ENCODE measurements at regions not wholly inside any gene's neighbourhood (a gene's known extent, or its start where the extent isn't known, plus 50 kb on each side); places are given as distances from the start of the nearest gene placed in this dataset.

DNA sequence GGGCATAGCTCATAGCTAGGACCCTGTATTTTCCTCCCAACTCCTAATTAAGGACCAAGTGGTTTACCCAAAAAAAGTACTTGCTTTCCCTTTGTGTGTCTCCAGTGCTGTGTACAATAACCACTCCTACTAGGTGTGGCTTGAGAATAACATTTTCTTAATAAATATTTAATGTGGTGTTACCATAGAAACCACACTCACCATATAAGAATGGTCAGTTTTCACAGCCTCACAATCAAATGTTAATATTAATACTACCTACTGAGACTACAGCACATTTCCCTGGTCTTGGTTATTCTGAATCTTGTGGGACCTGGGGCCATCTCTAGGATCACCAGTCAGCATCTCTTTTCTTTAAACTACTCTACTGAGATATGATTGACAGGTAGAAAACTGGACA lies 83.5 kb upstream of the BCAR3 start:
- TF ChIP-seq, protein P1, sequence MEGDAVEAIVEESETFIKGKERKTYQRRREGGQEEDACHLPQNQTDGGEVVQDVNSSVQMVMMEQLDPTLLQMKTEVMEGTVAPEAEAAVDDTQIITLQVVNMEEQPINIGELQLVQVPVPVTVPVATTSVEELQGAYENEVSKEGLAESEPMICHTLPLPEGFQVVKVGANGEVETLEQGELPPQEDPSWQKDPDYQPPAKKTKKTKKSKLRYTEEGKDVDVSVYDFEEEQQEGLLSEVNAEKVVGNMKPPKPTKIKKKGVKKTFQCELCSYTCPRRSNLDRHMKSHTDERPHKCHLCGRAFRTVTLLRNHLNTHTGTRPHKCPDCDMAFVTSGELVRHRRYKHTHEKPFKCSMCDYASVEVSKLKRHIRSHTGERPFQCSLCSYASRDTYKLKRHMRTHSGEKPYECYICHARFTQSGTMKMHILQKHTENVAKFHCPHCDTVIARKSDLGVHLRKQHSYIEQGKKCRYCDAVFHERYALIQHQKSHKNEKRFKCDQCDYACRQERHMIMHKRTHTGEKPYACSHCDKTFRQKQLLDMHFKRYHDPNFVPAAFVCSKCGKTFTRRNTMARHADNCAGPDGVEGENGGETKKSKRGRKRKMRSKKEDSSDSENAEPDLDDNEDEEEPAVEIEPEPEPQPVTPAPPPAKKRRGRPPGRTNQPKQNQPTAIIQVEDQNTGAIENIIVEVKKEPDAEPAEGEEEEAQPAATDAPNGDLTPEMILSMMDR (IDR thresholded peaks at IDR 0.05; ENCODE audit: low read depth, low read length, poor library complexity, severe bottlenecking), result no peak
- no peak for TF ChIP-seq EZH2phosphoT487 (IDR thresholded peaks at IDR 0.05; ENCODE audit: borderline replicate concordance, low read length)
